Bronchial epithelial cell (primary cell): ENCODE measurements at regions not wholly inside any gene's neighbourhood (a gene's known extent, or its start where the extent isn't known, plus 50 kb on each side); places are given as distances from the start of the nearest gene placed in this dataset.

ENCODE experiments used
- DNase-seq: peaks from one replicate; pipeline ENCODE4 v3.0.0-alpha.2; 2010; ENCODE audit warnings: low read depth
- FAIRE-seq: peaks from 2 replicates; lab custom pipeline; 2011; peaks lifted over from hg19 to GRCh38; lab: Jason Lieb, UNC
- H3K27me3 ChIP-seq: 2 replicates; pipeline ENCODE4 v1.5.1; 2011; ENCODE audit warnings: low read length; ENCODE audit not compliant: control insufficient read depth, insufficient read depth
- H3K36me3 ChIP-seq: 2 replicates; pipeline ENCODE4 v1.5.1; 2011; ENCODE audit warnings: low read length; ENCODE audit not compliant: control insufficient read depth, insufficient read depth
- H3K4me3 ChIP-seq: 2 replicates; pipeline ENCODE4 v1.5.1; 2011; ENCODE audit warnings: mild to moderate bottlenecking, low read depth, low read length, control low read depth
- TF ChIP-seq, protein P1 (sequence below): IDR thresholded peaks from 2 replicates; pipeline ENCODE4 v1.5.1; 2011; ENCODE audit warnings: mild to moderate bottlenecking, moderate library complexity, low read length, control low read depth, inconsistent platforms; ENCODE audit not compliant: insufficient read depth, severe bottlenecking

DNA sequence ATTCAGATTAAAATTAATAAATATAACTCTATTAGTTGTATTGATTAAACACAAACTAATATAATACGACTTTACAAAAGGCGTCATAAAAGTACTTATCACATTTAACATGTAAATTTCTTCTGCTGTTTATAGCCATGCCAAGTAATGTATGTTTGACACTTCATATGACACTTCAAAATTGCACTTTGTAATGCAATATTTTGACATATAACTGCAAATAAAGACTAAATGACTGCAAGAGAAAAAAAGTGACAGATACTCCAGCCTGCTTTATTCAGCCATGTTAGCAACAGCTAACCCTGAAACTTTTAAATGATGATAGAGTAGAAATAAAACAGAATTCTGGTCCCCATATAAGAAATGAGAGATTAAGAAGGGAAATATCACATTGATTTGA, 1238.0 kb downstream of the MRPL39 start:
- no peak overlapping the region for H3K4me3 ChIP-seq
- no peaks in the 10 kb centered on the region for H3K27me3 ChIP-seq
- no peaks in the 10 kb centered on the region for H3K36me3 ChIP-seq
- DNase-seq (no peak), FAIRE-seq (no peak)
- TF ChIP-seq, protein P1, sequence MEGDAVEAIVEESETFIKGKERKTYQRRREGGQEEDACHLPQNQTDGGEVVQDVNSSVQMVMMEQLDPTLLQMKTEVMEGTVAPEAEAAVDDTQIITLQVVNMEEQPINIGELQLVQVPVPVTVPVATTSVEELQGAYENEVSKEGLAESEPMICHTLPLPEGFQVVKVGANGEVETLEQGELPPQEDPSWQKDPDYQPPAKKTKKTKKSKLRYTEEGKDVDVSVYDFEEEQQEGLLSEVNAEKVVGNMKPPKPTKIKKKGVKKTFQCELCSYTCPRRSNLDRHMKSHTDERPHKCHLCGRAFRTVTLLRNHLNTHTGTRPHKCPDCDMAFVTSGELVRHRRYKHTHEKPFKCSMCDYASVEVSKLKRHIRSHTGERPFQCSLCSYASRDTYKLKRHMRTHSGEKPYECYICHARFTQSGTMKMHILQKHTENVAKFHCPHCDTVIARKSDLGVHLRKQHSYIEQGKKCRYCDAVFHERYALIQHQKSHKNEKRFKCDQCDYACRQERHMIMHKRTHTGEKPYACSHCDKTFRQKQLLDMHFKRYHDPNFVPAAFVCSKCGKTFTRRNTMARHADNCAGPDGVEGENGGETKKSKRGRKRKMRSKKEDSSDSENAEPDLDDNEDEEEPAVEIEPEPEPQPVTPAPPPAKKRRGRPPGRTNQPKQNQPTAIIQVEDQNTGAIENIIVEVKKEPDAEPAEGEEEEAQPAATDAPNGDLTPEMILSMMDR: no peak

DNA sequence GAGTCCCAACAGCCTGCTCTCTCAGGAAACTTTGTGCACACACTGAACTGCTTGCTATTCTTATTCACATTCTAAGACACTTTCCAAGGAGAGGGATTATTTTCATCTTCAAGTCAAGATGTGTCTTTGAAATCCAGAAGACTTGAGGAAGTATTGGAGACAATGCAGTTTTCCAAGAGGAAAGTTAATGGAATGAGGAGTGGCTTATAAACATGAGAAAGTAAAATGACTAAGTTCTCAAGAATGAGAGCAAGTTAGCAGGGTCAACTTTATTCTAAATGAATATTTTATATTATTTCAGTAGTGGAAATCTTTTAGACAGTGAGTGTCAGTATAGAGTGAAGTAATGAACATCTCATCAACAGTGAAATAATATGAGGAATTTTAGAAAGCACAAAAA, 1239.3 kb downstream of the MRPL39 start:
- FAIRE-seq: no peak
- Histone ChIP-seq H3K36me3 (no peaks in the 10 kb centered on the region), H3K4me3 (no peak overlapping the region), H3K27me3 (no peaks in the 10 kb centered on the region)
- TF ChIP-seq, protein P1: no peak
- DNase-seq: peak; percentile 8

DNA sequence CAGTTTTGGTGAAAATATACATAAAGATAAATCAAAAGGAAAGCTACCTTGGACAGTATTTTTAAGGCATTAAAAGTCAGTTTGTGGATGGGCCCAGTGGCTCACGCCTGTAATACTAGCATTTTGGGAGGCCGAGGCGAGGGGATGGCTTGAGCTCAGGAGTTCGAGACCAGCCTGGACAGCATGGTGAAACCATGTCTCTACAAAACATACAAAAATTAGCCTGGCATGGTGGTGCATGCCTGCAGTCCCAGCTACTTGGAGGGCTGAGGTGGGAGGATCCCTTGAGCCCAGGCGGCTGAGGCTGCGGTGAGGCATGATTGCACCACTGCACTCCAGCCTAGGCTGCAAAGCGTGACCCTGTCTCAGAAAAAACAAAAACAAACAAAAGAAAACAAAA, 1253.8 kb downstream of the MRPL39 start:
- TF ChIP-seq, protein P1: no peak
- DNase-seq (no peak), FAIRE-seq (no peak)
- Histone ChIP-seq H3K27me3 (no peaks in the 10 kb centered on the region), H3K4me3 (no peak overlapping the region), H3K36me3 (no peaks in the 10 kb centered on the region)

DNA sequence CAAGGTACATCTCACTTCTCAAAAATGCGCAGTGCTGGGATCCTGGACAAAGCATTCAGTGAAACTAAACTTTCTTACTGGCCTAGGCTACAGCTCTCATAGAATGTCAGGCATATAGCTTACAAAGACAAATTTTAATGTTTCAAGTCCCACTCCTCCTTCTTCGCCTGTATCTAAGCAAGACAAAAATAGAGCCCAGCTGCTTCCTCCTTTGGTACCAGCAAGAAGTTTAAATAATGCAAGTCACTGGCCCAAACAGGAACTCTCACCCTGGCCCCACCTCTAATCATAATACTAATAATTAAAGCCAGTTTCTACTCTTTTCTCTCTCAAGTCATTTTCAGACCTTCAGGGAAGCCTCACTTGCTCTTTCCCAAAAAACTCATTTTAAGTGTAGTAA, 1267.9 kb downstream of the MRPL39 start:
- no peak for FAIRE-seq
- TF ChIP-seq, protein P1: no peak
- H3K4me3 ChIP-seq: no peak overlapping the region
- H3K27me3 ChIP-seq: no peaks in the 10 kb centered on the region
- H3K36me3 ChIP-seq: no peaks in the 10 kb centered on the region
- no peak for DNase-seq

DNA sequence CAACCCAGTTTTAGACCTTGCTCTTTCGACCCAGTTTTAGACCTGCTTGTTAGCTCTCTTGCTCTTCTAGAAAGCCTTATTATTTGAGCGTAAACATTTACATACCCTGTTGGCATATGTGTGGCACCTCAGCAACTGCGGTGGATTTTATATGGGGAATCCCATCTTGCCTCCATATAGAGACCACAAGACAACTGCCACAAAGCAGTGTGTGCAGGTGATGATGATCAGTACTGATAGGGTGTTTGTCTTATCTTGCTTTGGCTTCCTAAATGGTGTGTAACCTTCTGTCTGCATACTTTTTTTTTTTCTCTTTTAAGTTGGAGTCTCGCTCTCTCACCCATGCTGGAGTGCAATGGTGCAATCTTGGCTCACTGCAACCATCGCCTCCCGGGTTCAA, 1270.8 kb downstream of the MRPL39 start:
- H3K4me3 ChIP-seq: no peak overlapping the region
- FAIRE-seq (no peak), DNase-seq (no peak)
- H3K36me3 ChIP-seq: no peaks in the 10 kb centered on the region
- no peaks in the 10 kb centered on the region for H3K27me3 ChIP-seq
- TF ChIP-seq, protein P1: no peak

DNA sequence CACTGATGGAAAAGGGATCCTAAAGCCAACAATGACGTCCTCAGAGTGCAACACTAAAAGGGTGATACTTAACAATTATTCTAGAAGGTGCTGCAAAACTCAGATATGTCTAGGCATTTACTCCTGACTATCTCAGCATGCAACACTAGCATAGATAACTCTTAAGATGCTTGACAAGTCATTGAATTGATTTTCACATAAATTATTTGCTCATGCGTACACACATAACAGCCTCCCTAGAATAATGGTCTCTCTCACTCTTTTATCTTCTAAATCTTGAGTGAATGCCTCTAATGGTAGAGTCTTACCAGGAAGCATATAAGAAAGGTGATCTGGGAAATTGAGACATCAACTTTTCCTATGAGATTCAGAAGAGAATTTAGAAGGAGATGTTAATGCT, 1283.7 kb downstream of the MRPL39 start:
- Histone ChIP-seq H3K4me3 (no peak overlapping the region), H3K36me3 (no peaks in the 10 kb centered on the region), H3K27me3 (no peaks in the 10 kb centered on the region)
- TF ChIP-seq, protein P1: no peak
- no peak for DNase-seq
- FAIRE-seq: no peak
